Ovary (tissue), 3 donors: ENCODE measurements at regions not wholly inside any gene's neighbourhood (a gene's known extent, or its start where the extent isn't known, plus 50 kb on each side); places are given as distances from the start of the nearest gene placed in this dataset.

Experiments
- CTCF ChIP-seq, 3 donors: fragments of 450-650 bp in 2 of 3; fragments of 200-600 bp in 1 of 3; IDR thresholded peaks; one replicate each; pipeline versions ENCODE4 v1.5.1 to v1.8.0; 2016 to 2022; ENCODE audit warnings: antibody characterized with exemption in 3 of 3, mild to moderate bottlenecking in 1 of 3
- POLR2A ChIP-seq: fragments of 450-650 bp; IDR thresholded peaks from one replicate; pipeline ENCODE4 v1.6.1; 2017; ENCODE audit warnings: antibody characterized with exemption, mild to moderate bottlenecking, moderate library complexity
- donor health status: DM: no; HTN: no; CAD: no.

DNA sequence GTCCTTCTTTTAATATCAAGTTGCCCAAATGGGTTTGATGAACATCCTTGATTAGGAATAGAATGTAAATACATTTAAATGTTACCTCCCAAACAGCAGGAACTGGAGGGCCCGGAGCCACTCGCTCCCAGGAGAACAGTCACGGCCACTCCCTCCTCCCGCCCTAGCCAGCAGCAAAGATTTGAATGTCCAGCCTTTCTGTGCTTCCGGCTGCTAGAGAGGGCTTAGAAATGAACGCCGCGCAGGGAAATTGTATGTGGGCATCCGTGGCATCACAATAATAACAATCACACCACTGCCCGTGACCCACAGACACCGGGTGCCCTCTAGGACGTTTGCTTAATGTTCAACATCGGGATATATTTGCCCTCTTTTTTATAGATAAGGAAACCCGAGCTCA lies 164.9 kb upstream of the SALL3 start:
- TF ChIP-seq POLR2A = no peak
- TF ChIP-seq CTCF (IDR thresholded peaks at IDR 0.05) = no peak
